Keratinocyte (primary cell): ENCODE measurements at regions not wholly inside any gene's neighbourhood (a gene's known extent, or its start where the extent isn't known, plus 50 kb on each side); places are given as distances from the start of the nearest gene placed in this dataset.

Experiments used
- DNase-seq: peaks from one replicate; pipeline ENCODE4 v3.0.0-alpha.2; 2011; ENCODE audit warnings: low read depth, missing footprints, low spot score
- FAIRE-seq: peaks from 2 replicates; lab custom pipeline; 2011; peaks lifted over from hg19 to GRCh38; lab: Jason Lieb, UNC
- H2AFZ ChIP-seq: 2 replicates; pipeline ENCODE4 v1.6.0; 2012; ENCODE audit warnings: low read length, control low read depth, inconsistent platforms; ENCODE audit not compliant: control insufficient read depth
- H3K27ac ChIP-seq: 2 replicates; pipeline ENCODE4 v1.5.1; 2011; ENCODE audit warnings: low read length; ENCODE audit not compliant: control insufficient read depth, insufficient read depth
- H3K27me3 ChIP-seq: 3 replicates; pipeline ENCODE4 v1.6.0; 2011; ENCODE audit warnings: low read length; ENCODE audit not compliant: control insufficient read depth, insufficient read depth; ENCODE audit errors: extremely low read depth
- H3K36me3 ChIP-seq, 2 experiments: 2 replicates in 1 of 2; 3 replicates in 1 of 2; pipeline ENCODE4 v1.5.1; 2011; ENCODE audit warnings: low read length in 2 of 2, mild to moderate bottlenecking in 1 of 2; ENCODE audit not compliant: control insufficient read depth in 2 of 2, insufficient read depth in 2 of 2; ENCODE audit errors: extremely low read depth in 1 of 2
- H3K4me1 ChIP-seq: 3 replicates; pipeline ENCODE4 v1.5.1; 2011; ENCODE audit warnings: low read length; ENCODE audit not compliant: control insufficient read depth, insufficient read depth; ENCODE audit errors: extremely low read depth
- H3K4me2 ChIP-seq: 3 replicates; pipeline ENCODE4 v1.6.0; 2011; ENCODE audit warnings: low read depth, low read length; ENCODE audit not compliant: control insufficient read depth, insufficient read depth; ENCODE audit errors: extremely low read depth
- H3K4me3 ChIP-seq, 3 experiments: fragments of 200-600 bp in 1 of 3; sonication (generic) in 1 of 3; 2 replicates in 2 of 3; 3 replicates in 1 of 3; pipeline ENCODE4 v1.5.1; 2011 to 2016; ENCODE audit warnings: low read length in 3 of 3, mild to moderate bottlenecking in 3 of 3, control low read depth in 2 of 3, inconsistent platforms in 1 of 3, low read depth in 1 of 3, mixed read lengths in 1 of 3, mixed run types in 1 of 3, moderate library complexity in 1 of 3; ENCODE audit not compliant: control insufficient read depth in 2 of 3, insufficient read depth in 2 of 3; ENCODE audit errors: extremely low read depth in 1 of 3
- H3K79me2 ChIP-seq: 2 replicates; pipeline ENCODE4 v1.6.0; 2012; ENCODE audit warnings: low read length; ENCODE audit not compliant: control insufficient read depth, insufficient read depth
- H3K9ac ChIP-seq: 3 replicates; pipeline ENCODE4 v1.6.0; 2011; ENCODE audit warnings: low read length; ENCODE audit not compliant: control insufficient read depth, insufficient read depth; ENCODE audit errors: extremely low read depth
- H3K9me1 ChIP-seq: 3 replicates; pipeline ENCODE4 v1.6.0; 2011; ENCODE audit warnings: low read length; ENCODE audit not compliant: control insufficient read depth, insufficient read depth; ENCODE audit errors: extremely low read depth
- H3K9me3 ChIP-seq: 2 replicates; pipeline ENCODE4 v1.5.1; 2012; ENCODE audit warnings: low read depth, low read length; ENCODE audit not compliant: control insufficient read depth
- H4K20me1 ChIP-seq: 3 replicates; pipeline ENCODE4 v1.6.0; 2011; ENCODE audit warnings: low read length; ENCODE audit not compliant: control insufficient read depth, insufficient read depth; ENCODE audit errors: extremely low read depth
- CTCF ChIP-seq, 3 experiments: IDR thresholded peaks in 1 of 3; conservative IDR thresholded peaks in 1 of 3; optimal IDR thresholded peaks in 1 of 3; 2 replicates in 2 of 3; 3 replicates in 1 of 3; pipeline versions ENCODE3 to v1.5.1; 2011; ENCODE audit warnings: low read length in 3 of 3, mild to moderate bottlenecking in 3 of 3, moderate library complexity in 2 of 3, control low read depth in 1 of 3, inconsistent platforms in 1 of 3; ENCODE audit not compliant: insufficient read depth in 2 of 3; ENCODE audit errors: extremely low read depth in 1 of 3
- EZH2 ChIP-seq: IDR thresholded peaks from one replicate; pipeline ENCODE4 v1.6.1; 2012; ENCODE audit warnings: inconsistent platforms, mild to moderate bottlenecking, low read length, moderate library complexity
- dilution Hi-C: fragments of 300-500 bp; cut with MboI; formaldehyde crosslinking; loops from one replicate; pipeline ENCODE4 v1.7.0; 2020; ENCODE audit warnings: low sequenced_read_pairs; ENCODE audit not compliant: extremely low pct_ligation_motif_present

DNA sequence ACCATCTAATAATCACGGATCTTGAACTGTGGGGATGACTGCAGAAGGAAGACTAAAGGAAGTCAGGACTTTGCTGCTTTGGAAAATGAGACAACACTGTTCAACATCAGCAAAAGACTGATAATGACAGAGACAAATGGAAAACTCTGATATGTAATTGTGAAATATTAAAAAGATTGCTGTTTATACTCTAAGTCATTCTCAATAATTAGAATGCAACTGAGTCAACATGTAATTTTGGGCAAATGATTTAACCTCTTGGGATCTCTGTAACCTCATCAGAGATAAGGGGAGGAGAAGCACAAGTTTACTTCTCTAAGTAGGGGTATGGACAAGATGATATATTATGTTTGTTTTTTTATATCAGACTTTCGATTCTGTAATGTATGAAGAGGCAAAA is 121.9 kb downstream of the GASK1B start:
- H3K27me3 ChIP-seq: no peaks in the 10 kb centered on the region
- H3K9ac ChIP-seq: no peak overlapping the region
- no peaks in the 10 kb centered on the region for H3K4me1 ChIP-seq
- H3K9me1 ChIP-seq: no peaks in the 10 kb centered on the region
- H3K4me3 ChIP-seq: no peak overlapping the region
- dilution Hi-C loops: no loop called here
- no peaks in the 10 kb centered on the region for H3K36me3 ChIP-seq
- TF ChIP-seq EZH2: no peak
- TF ChIP-seq CTCF (optimal IDR thresholded peaks at IDR 0.05 in 1 of 3, IDR thresholded peaks at IDR 0.05 in 1 of 3, conservative IDR thresholded peaks at IDR 0.05 in 1 of 3; ENCODE audit: extremely low read depth in 1 of 3, insufficient read depth in 2 of 3, low read length in 3 of 3): no peak
- no peak overlapping the region for H3K27ac ChIP-seq
- H3K79me2 ChIP-seq: no peaks in the 10 kb centered on the region
- H3K4me2 ChIP-seq: no peak overlapping the region
- H4K20me1 ChIP-seq: no peaks in the 10 kb centered on the region
- no peak for DNase-seq
- H3K9me3 ChIP-seq: no peaks in the 10 kb centered on the region
- FAIRE-seq: no peak
- no peak overlapping the region for H2AFZ ChIP-seq

- Histone ChIP-seq H3K79me2 (no peaks in the 10 kb centered on the region), H2AFZ (no peak overlapping the region), H3K9ac (no peak overlapping the region), H3K9me1 (no peaks in the 10 kb centered on the region), H4K20me1 (no peaks in the 10 kb centered on the region), H3K27me3 (no peaks in the 10 kb centered on the region), H3K4me3 (no peak overlapping the region), H3K36me3 (no peaks in the 10 kb centered on the region), H3K9me3 (no peaks in the 10 kb centered on the region), H3K27ac (no peak overlapping the region), H3K4me1 (no peaks in the 10 kb centered on the region), H3K4me2 (no peak overlapping the region)
- DNase-seq: no peak
- FAIRE-seq: no peak
- TF ChIP-seq EZH2 (no peak), CTCF (optimal IDR thresholded peaks at IDR 0.05 in 1 of 3, IDR thresholded peaks at IDR 0.05 in 1 of 3, conservative IDR thresholded peaks at IDR 0.05 in 1 of 3; ENCODE audit: extremely low read depth in 1 of 3, insufficient read depth in 2 of 3, low read length in 3 of 3) (no peak)
- dilution Hi-C loops: no loop called here
Observed at GRCh38 chr4:158046345-158046744, 126.5 kb downstream of the GASK1B start.
